ENCODE measurements at regions not wholly inside any gene's neighbourhood (a gene's known extent, or its start where the extent isn't known, plus 50 kb on each side); places are given as distances from the start of the nearest gene placed in this dataset.

GRCh38 chr9:118609355-118610044, 759.7 kb downstream of the BRINP1 start:
- DNase-seq: no peak
- ATAC-seq (ENCODE audit: low FRiP score in 2 of 2): no peak
- Histone ChIP-seq H3K4me1 (no peaks in the 10 kb centered on the region), H3K27ac (no peak overlapping the region), H3K36me3 (no peaks in the 10 kb centered on the region), H3K27me3 (no peaks in the 10 kb centered on the region), H3K4me3 (no peak overlapping the region), H3K9me3 (no peaks in the 10 kb centered on the region)
- TF ChIP-seq POLR2AphosphoS5 (IDR thresholded peaks at IDR 0.05) (no peak), CTCF (IDR thresholded peaks at IDR 0.05) (no peak), EP300 (IDR thresholded peaks at IDR 0.05) (no peak), POLR2A (IDR thresholded peaks at IDR 0.05) (no peak)
- WGBS, 2 donors: 63 to 69% methylated on average over 3 of the region's 3 CpGs

- DNase-seq: no peak
- no peak for ATAC-seq (ENCODE audit: low FRiP score in 2 of 2)
- TF ChIP-seq EP300 (IDR thresholded peaks at IDR 0.05): no peak
- no peak for TF ChIP-seq POLR2AphosphoS5 (IDR thresholded peaks at IDR 0.05)
- no peak for TF ChIP-seq POLR2A (IDR thresholded peaks at IDR 0.05)
- no peak for TF ChIP-seq CTCF (IDR thresholded peaks at IDR 0.05)
- Histone ChIP-seq H3K36me3 (no peaks in the 10 kb centered on the region), H3K4me3 (no peak overlapping the region), H3K27ac (no peak overlapping the region), H3K27me3 (no peaks in the 10 kb centered on the region), H3K4me1 (no peaks in the 10 kb centered on the region), H3K9me3 (no peaks in the 10 kb centered on the region)
- WGBS, 2 donors: 46% methylated on average over 3 of the region's 3 CpGs
These were observed 757.0 kb downstream of the BRINP1 start for GRCh38 chr9:118612201-118612600.

GRCh38 chr9:118613996-118614395, 755.2 kb downstream of the BRINP1 start:
- no peak overlapping the region for H3K4me3 ChIP-seq
- H3K27ac ChIP-seq: no peak overlapping the region
- 71 to 89% methylated on average over 1 of the region's 1 CpG for WGBS, 2 donors
- no peaks in the 10 kb centered on the region for H3K36me3 ChIP-seq
- no peaks in the 10 kb centered on the region for H3K4me1 ChIP-seq
- H3K9me3 ChIP-seq: no peaks in the 10 kb centered on the region
- ATAC-seq (ENCODE audit: low FRiP score in 2 of 2) (no peak), DNase-seq (no peak)
- H3K27me3 ChIP-seq: no peaks in the 10 kb centered on the region
- TF ChIP-seq EP300 (IDR thresholded peaks at IDR 0.05) (no peak), POLR2A (IDR thresholded peaks at IDR 0.05) (no peak), CTCF (IDR thresholded peaks at IDR 0.05) (no peak), POLR2AphosphoS5 (IDR thresholded peaks at IDR 0.05) (no peak)

- Histone ChIP-seq H3K9me3 (no peaks in the 10 kb centered on the region), H3K27me3 (no peaks in the 10 kb centered on the region), H3K27ac (no peak overlapping the region), H3K36me3 (no peaks in the 10 kb centered on the region), H3K4me1 (no peaks in the 10 kb centered on the region), H3K4me3 (no peak overlapping the region)
- ATAC-seq (ENCODE audit: low FRiP score in 2 of 2): no peak
- DNase-seq: no peak
- TF ChIP-seq POLR2AphosphoS5 (IDR thresholded peaks at IDR 0.05) (no peak), EP300 (IDR thresholded peaks at IDR 0.05) (no peak), POLR2A (IDR thresholded peaks at IDR 0.05) (no peak), CTCF (IDR thresholded peaks at IDR 0.05) (no peak)
- 82 to 96% methylated on average over 1 of the region's 1 CpG for WGBS, 2 donors
These were observed 751.2 kb downstream of the BRINP1 start for GRCh38 chr9:118618084-118618483.

- no peak for DNase-seq
- Histone ChIP-seq H3K27ac (no peak overlapping the region), H3K4me1 (no peaks in the 10 kb centered on the region), H3K36me3 (no peaks in the 10 kb centered on the region), H3K9me3 (no peaks in the 10 kb centered on the region), H3K4me3 (no peak overlapping the region), H3K27me3 (no peaks in the 10 kb centered on the region)
- TF ChIP-seq CTCF (IDR thresholded peaks at IDR 0.05) (no peak), EP300 (IDR thresholded peaks at IDR 0.05) (no peak), POLR2AphosphoS5 (IDR thresholded peaks at IDR 0.05) (no peak), POLR2A (IDR thresholded peaks at IDR 0.05) (no peak)
- 50 to 72% methylated on average over 2 of the region's 2 CpGs for WGBS, 2 donors
- no peak for ATAC-seq (ENCODE audit: low FRiP score in 2 of 2)
These were observed 750.4 kb downstream of the BRINP1 start for GRCh38 chr9:118618849-118619248.

All from upper lobe of left lung (tissue), 6 donors.